Activated B cell treated with CpG ODN at 0.5 μM for 24 hours (primary cell): ENCODE measurements at regions not wholly inside any gene's neighbourhood (a gene's known extent, or its start where the extent isn't known, plus 50 kb on each side); places are given as distances from the start of the nearest gene placed in this dataset.
A peak's percentile ranks its signal among the peaks of the same experiment; 100 is the strongest.

Experiments used
- ATAC-seq: fragments of 200-7000 bp; cut with Tn5 transposase; one replicate; pipeline ENCODE4 v1.10.0; 2021; ENCODE audit warnings: low read depth, mild to moderate bottlenecking, moderate library complexity
- CTCF ChIA-PET: fragments of 350-600 bp; sonication (Branson Sonifier 250); formaldehyde crosslinking; loops from one replicate; lab custom pipeline; 2021; ENCODE audit warnings: antibody characterized with exemption; lab: Charles Lee
- POLR2A ChIA-PET: fragments of 350-600 bp; sonication (Branson Sonifier 250); formaldehyde crosslinking; loops from one replicate; lab custom pipeline; 2021; ENCODE audit warnings: antibody characterized with exemption; lab: Charles Lee
- DNase-seq: peaks from one replicate; pipeline ENCODE4 v3.0.0; 2022
- H3K27ac Mint-ChIP-seq: one replicate; pipeline ENCODE4 v1.8.0; 2020; ENCODE audit warnings: mixed read lengths
- H3K27me3 Mint-ChIP-seq: one replicate; pipeline ENCODE4 v1.8.0; 2021; ENCODE audit warnings: mixed read lengths
- H3K36me3 Mint-ChIP-seq: one replicate; pipeline ENCODE4 v1.8.0; 2021; ENCODE audit warnings: low read depth, mixed read lengths
- H3K4me1 Mint-ChIP-seq: one replicate; pipeline ENCODE4 v1.8.0; 2021; ENCODE audit warnings: mixed read lengths
- H3K4me3 Mint-ChIP-seq: one replicate; pipeline ENCODE4 v1.8.0; 2020; ENCODE audit warnings: mild to moderate bottlenecking, mixed read lengths
- H3K9me3 Mint-ChIP-seq: one replicate; pipeline ENCODE4 v1.8.0; 2020; ENCODE audit warnings: mixed read lengths
- CTCF ChIP-seq: fragments of 200-600 bp; IDR thresholded peaks from one replicate; pipeline ENCODE4 v1.8.0; 2022; ENCODE audit warnings: antibody characterized with exemption, mild to moderate bottlenecking
- intact Hi-C: fragments of 100-400 bp; cut with micrococcal nuclease; formaldehyde crosslinking; loops from one replicate; pipeline ENCODE4 v1.15.1; 2024

- H3K9me3 Mint-ChIP-seq: no peaks in the 10 kb centered on the region
- H3K27ac Mint-ChIP-seq: no peak overlapping the region
- peaks cover 19% of the 10 kb centered on the region for H3K27me3 Mint-ChIP-seq
- peak; percentile 52 for DNase-seq
- TF ChIP-seq CTCF: no peak
- H3K4me3 Mint-ChIP-seq: no peak overlapping the region
- H3K4me1 Mint-ChIP-seq: no peaks in the 10 kb centered on the region
- no peaks in the 10 kb centered on the region for H3K36me3 Mint-ChIP-seq
- intact Hi-C loops: loop anchor here (10.0 kb wide), 1 partner anchor 419 kb away; no protein-coding TSS in a partner anchor
- ChIA-PET POLR2A (interaction anchor here (0.5 kb wide), 1 partner anchor 714 kb away, joined by 5 read pairs; no protein-coding TSS in a partner anchor), CTCF (interaction anchor here (1.0 to 1.5 kb wide), 4 partner anchors 8 to 259 kb away, joined by 3 to 5 read pairs (median 3); no protein-coding TSS in a partner anchor)
- ATAC-seq: no peak
These were observed 522.3 kb downstream of the BRD1 start for GRCh38 chr22:49305214-49305965.

GRCh38 chr22:49303781-49304461 is 523.8 kb downstream of the BRD1 start:
- TF ChIP-seq CTCF: no peak
- ChIA-PET POLR2A (no interaction called here), CTCF (interaction anchor here (1.2 kb wide), 1 partner anchor 10 kb away, joined by 5 read pairs; no protein-coding TSS in a partner anchor)
- Mint-ChIP-seq H3K27me3 (peaks cover 19% of the 10 kb centered on the region), H3K4me1 (no peaks in the 10 kb centered on the region), H3K9me3 (no peaks in the 10 kb centered on the region), H3K36me3 (no peaks in the 10 kb centered on the region), H3K27ac (no peak overlapping the region), H3K4me3 (no peak overlapping the region)
- no peak for DNase-seq
- intact Hi-C loops: loop anchor here (10.0 kb wide), 1 partner anchor 421 kb away; no protein-coding TSS in a partner anchor
- no peak for ATAC-seq

GRCh38 chr22:49303061-49303735 is 524.5 kb downstream of the BRD1 start:
- Mint-ChIP-seq H3K36me3 (no peaks in the 10 kb centered on the region), H3K9me3 (no peaks in the 10 kb centered on the region), H3K27me3 (peaks cover 15% of the 10 kb centered on the region), H3K4me3 (no peak overlapping the region), H3K27ac (no peak overlapping the region), H3K4me1 (no peaks in the 10 kb centered on the region)
- DNase-seq (no peak), ATAC-seq (no peak)
- TF ChIP-seq CTCF: no peak
- intact Hi-C loops: loop anchor here (10.0 kb wide), 1 partner anchor 422 kb away; no protein-coding TSS in a partner anchor
- POLR2A ChIA-PET: no interaction called here
- CTCF ChIA-PET: no interaction called here

GRCh38 chr22:49302530-49302929 is 525.1 kb downstream of the BRD1 start:
- H3K27me3 Mint-ChIP-seq: peaks cover 10% of the 10 kb centered on the region
- DNase-seq (no peak), ATAC-seq (no peak)
- H3K36me3 Mint-ChIP-seq: no peaks in the 10 kb centered on the region
- CTCF ChIA-PET: no interaction called here
- no peak overlapping the region for H3K4me3 Mint-ChIP-seq
- no peaks in the 10 kb centered on the region for H3K4me1 Mint-ChIP-seq
- H3K27ac Mint-ChIP-seq: no peak overlapping the region
- POLR2A ChIA-PET: no interaction called here
- H3K9me3 Mint-ChIP-seq: no peaks in the 10 kb centered on the region
- no peak for TF ChIP-seq CTCF
- intact Hi-C loops: loop anchor here (10.0 kb wide), 1 partner anchor 422 kb away; no protein-coding TSS in a partner anchor
